ENCODE measurements at regions not wholly inside any gene's neighbourhood (a gene's known extent, or its start where the extent isn't known, plus 50 kb on each side); places are given as distances from the start of the nearest gene placed in this dataset.

DNA sequence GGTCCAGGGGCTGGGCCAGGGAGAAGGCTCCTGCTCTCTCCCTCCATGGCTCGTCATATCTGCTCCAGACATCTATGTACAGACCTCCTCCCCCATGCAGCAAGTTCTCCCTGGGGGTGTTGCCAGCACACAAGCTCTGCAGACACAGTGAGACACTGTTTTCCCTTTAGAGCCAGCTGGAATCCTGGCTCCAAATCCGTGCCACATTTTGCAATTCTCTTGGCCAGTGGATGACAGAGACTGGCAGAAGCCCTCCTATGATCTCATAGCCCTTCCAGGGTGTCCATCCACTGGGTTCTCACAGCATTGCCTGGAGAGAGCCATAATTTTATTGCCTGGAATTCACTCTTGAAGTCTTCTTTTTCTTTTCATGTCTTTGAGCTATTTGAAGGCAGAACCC lies 203.9 kb downstream of the TLE3 start:
- no peak for DNase-seq (ENCODE audit: low read depth)

- no peak for DNase-seq (ENCODE audit: low read depth)
These were observed 202.5 kb downstream of the TLE3 start for GRCh38 chr15:69895202-69895601.

GRCh38 chr15:69896606-69897005 lies 201.1 kb downstream of the TLE3 start:
- no peak for DNase-seq (ENCODE audit: low read depth)

GRCh38 chr15:69897061-69897460 lies 200.7 kb downstream of the TLE3 start:
- no peak for DNase-seq (ENCODE audit: low read depth)

GRCh38 chr15:69897471-69898237 lies 200.1 kb downstream of the TLE3 start:
- no peak for DNase-seq (ENCODE audit: low read depth)

DNA sequence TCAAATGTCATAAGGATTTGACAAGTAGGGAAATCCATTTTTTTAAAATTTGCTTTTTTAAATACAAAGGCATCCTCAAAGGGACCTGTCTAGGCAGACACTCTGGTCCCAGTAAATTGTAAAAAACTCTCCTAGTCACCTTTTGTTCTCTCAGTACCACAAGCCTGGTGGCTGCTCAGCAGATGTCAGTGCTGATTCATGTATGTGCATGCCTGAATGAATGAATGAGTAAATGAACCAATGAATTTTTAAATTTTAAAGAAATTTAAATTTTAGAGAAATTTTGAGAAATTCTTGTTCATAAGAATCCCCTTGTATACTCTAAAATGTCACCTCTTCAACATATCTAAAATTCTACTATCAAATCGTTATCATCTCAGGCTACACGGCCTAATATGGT lies 199.5 kb downstream of the TLE3 start:
- no peak for DNase-seq (ENCODE audit: low read depth)

DNA sequence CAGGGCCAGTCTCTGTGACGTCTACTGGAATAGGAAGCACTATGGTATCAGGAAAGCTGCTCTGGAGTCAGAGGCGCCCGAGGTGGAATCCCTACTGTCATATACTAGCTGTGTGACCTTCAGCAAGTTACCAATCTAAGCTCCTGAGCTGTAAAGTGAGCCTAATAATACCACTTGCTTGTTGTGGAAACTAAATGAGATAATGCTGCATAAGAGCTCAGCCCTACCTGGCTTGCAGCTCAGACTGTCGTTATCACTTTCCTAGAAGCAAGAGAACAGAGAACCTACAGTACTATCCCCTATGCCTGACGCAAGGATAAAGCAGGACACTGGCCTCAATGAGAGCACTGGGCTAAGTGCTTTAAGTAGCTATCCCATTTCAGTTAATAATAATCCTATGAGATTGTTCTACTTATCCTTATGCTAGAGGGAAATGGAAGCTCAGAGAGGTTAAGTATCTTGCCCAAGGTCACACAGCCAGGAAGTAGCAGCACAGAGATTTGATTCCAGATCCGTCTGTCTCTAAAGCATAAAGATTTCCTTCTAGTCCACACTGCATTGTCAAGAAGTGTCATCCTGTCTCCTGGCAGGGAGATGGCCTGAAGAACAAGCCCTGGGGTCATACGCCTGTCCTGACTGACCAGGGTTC lies 195.2 kb downstream of the TLE3 start:
- no peak for DNase-seq (ENCODE audit: low read depth)

- DNase-seq (ENCODE audit: low read depth) = no peak
These were observed 193.9 kb downstream of the TLE3 start for GRCh38 chr15:69903470-69904469.

DNA sequence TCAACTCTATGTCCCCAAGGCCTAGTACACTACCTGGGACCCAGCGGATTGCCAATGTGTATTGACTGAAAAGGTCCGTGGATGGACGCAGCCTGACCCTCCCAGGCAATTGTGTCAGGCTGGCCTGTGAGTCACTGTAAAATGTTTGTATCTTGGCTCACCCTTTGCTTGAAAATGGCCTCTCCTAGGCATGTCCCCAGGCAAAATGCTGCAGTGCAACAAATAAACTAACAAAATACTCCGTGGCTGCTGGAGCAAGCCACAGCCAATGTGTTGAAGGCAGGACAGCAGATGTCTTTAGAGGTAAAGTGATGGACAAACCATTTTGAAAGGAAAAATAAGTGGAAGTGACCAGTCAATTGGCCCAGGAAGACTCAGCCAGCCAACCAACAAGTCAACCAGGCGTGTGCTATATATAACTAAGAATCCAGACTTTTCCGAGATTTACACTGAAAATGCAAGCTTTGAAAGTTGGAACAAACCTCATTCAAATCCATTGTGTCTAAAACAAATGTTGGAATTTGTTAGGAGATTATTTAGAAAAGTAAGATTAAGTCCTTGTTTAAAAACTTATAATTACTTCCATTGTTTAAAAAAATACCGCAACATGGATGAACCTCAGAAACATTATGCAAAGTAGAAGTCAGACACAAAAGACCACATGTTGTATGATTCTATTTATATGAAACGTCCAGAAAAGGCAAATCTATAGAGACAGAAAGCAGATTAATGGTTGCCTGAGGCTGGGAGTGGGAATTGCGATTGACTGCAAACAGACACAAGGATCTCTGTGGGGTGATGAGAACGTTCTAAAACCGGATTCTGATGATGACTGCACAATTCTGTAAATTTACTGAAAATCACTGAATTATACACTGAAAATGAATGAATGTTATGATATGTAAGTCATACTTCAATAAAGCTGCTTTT lies 191.2 kb downstream of the TLE3 start:
- no peak for DNase-seq (ENCODE audit: low read depth)

DNA sequence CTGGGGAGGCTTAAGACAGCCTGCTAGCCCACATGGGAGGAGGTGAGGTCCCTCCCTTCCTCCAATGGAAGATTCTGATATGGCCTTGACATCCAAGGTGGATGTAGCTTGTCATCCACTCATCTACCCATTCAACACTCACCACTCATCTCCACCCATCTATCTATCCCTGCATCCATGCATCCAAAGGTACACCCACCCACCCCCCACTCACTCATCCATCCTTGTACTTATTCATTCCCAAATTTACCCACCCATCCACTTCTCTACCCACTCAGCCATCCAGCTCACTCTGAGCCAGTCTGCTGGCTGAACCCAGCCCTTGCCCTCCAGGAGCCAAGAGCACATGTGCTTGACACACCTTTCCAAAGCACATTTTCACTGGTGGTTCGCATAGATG lies 189.7 kb downstream of the TLE3 start:
- no peak for DNase-seq (ENCODE audit: low read depth)

GRCh38 chr15:69908590-69909420 lies 188.9 kb downstream of the TLE3 start:
- DNase-seq (ENCODE audit: low read depth) = no peak

GRCh38 chr15:69909719-69910444 lies 187.8 kb downstream of the TLE3 start:
- DNase-seq (ENCODE audit: low read depth) = no peak

DNA sequence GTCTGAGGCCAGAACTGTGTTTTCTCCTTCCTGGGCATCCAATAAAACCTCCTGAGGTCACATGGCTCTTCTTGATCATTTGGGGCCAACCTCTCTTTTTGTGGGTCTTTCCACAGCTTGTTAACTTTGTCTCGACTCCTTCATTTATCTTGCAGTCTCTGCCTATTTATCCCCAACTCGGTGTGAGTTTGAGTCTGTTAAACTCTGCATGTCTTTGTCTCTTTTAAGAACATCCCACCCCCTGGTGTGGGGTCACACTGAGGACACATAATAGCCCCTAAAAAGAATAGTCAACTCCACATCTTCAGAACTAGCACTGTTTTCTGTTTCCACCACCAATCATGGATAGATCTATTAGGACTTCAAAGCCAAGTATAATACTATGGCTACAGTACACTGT lies 187.2 kb downstream of the TLE3 start:
- no peak for DNase-seq (ENCODE audit: low read depth)

DNA sequence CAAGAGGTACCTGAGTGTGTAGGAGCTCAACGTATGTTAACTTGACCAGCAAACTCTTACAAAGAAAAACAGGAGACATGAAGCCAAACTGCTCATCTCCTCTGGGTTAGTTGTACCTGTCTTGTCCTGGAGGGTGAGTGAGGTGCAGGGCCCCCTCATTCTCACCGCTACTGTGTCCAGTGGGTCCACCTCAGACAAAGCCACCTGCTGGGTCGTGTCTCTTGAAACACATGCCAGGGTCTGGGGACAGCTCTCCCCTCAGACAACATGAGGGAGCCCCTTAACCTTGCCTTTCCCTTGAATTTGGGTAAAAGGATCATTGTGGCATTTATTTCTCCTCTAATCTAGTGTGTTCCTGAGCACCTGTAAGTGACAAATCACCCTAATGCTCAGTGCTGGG lies 185.6 kb downstream of the TLE3 start:
- no peak for DNase-seq (ENCODE audit: low read depth)

- DNase-seq (ENCODE audit: low read depth) = no peak
These were observed 183.7 kb downstream of the TLE3 start for GRCh38 chr15:69914040-69914439.

DNA sequence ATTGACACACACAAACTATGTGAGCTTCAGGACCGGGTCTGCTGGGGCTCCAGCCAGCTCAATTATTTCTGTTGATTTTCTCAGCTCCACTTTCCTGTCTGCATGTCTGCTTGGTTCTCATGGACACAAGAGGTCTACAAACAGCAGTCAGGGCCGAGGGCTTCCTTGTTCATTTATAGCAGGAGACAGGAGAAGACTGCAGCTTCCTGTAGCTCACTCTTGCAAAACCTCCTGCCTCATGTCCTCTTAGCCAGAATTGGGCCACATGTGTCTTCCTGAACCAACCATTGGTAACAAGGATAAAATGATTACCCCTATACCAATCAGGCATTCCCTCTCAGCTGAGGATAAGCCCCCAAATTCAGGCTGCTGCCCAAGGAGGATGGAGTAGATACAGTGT lies 182.8 kb downstream of the TLE3 start:
- no peak for DNase-seq (ENCODE audit: low read depth)

DNA sequence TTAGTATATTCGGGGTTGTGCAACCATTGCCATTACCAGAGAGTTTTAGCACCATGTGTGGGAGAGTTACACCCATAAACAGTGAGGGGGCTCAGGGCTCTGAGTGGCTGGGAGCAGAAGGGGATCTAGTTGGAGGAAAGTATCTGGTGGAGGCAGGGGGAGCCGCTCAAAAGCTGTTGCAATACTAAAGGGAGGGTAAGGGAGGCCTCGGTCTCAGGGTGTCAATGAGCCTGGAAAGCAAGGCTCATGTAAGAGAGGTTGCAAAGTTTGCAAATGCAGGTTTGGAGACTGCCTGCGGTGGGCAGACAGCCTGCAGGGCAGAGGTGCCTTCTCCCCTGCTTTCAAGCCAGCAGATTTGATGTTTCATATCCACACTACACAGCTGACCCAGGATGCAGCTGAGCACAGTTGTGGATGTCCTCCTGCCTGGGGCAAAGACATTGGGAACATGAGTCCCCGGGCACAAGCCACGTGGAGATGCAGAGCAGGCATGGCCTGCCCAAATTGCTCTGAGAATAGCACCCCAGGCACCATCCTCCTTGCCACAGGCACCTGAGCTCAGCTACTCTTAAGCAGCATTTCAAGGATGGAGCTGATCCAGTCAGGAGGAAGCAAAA lies 181.4 kb downstream of the TLE3 start:
- DNase-seq (ENCODE audit: low read depth) = no peak

GRCh38 chr15:69917056-69917455 lies 180.7 kb downstream of the TLE3 start:
- no peak for DNase-seq (ENCODE audit: low read depth)

- no peak for DNase-seq (ENCODE audit: low read depth)
These were observed 177.9 kb downstream of the TLE3 start for GRCh38 chr15:69919816-69920215.

All from CMK (cell line).